SK-N-SH (cell line): ENCODE measurements at regions not wholly inside any gene's neighbourhood (a gene's known extent, or its start where the extent isn't known, plus 50 kb on each side); places are given as distances from the start of the nearest gene placed in this dataset.

Source experiments
- CTCF ChIA-PET: fragments of 300-600, 350-600 bp; formaldehyde crosslinking; extraction: SDS; loops from one replicate; lab custom pipeline; 2021; lab: Yijun Ruan, JAX
- POLR2A ChIA-PET: fragments of 350-600 bp; sonication (Branson Sonifier 250); formaldehyde crosslinking; extraction: SDS; loops from one replicate; lab custom pipeline; 2020; ENCODE audit warnings: antibody characterized with exemption, inconsistent platforms; lab: Yijun Ruan, JAX
- DNase-seq: peaks from one replicate; pipeline ENCODE4 v3.0.0; 2012
- H2AFZ ChIP-seq: fragments of 200-600 bp; sonication (generic); 2 replicates; pipeline ENCODE4 v1.8.1; 2016; ENCODE audit warnings: antibody characterized with exemption, mild to moderate bottlenecking, low read depth
- H3F3A ChIP-seq: fragments of 200-600 bp; sonication (generic); replicated peaks from 2 replicates; pipeline ENCODE3; 2016; ENCODE audit warnings: antibody characterized with exemption, mild to moderate bottlenecking; ENCODE audit not compliant: insufficient read depth
- H3K27ac ChIP-seq, 2 experiments: fragments of 200-500 bp in 1 of 2; fragments of 200-600 bp in 1 of 2; sonication (Bioruptor generic) in 1 of 2; sonication (generic), shearing (Covaris generic) in 1 of 2; 2 replicates each; pipeline versions ENCODE4 v1.5.1 to v1.6.1; 2014 to 2016; ENCODE audit warnings: low read depth in 2 of 2, inconsistent platforms in 1 of 2, low read length in 1 of 2, mild to moderate bottlenecking in 1 of 2, mixed read lengths in 1 of 2
- H3K27me3 ChIP-seq: fragments of 200-600 bp; sonication (generic), shearing (Covaris generic); 2 replicates; pipeline ENCODE4 v1.6.1; 2016; ENCODE audit warnings: mixed run types; ENCODE audit not compliant: insufficient read depth
- H3K36me3 ChIP-seq, 2 experiments: fragments of 200-500 bp in 1 of 2; fragments of 200-600 bp in 1 of 2; sonication (Bioruptor generic) in 1 of 2; sonication (generic) in 1 of 2; replicated peaks in 1 of 2; 2 replicates each; pipeline versions ENCODE3 to v1.5.1; 2014 to 2016; ENCODE audit warnings: low read length in 1 of 2, mild to moderate bottlenecking in 1 of 2; ENCODE audit not compliant: insufficient read depth in 2 of 2, control insufficient read depth in 1 of 2
- H3K4me1 ChIP-seq, 2 experiments: fragments of 200-500 bp in 1 of 2; fragments of 200-600 bp in 1 of 2; sonication (Bioruptor generic) in 1 of 2; sonication (generic), shearing (Covaris generic) in 1 of 2; 2 replicates each; pipeline versions ENCODE4 v1.5.1 to v1.6.1; 2014 to 2016; ENCODE audit warnings: low read depth in 1 of 2, low read length in 1 of 2, mixed run types in 1 of 2; ENCODE audit not compliant: insufficient read depth in 2 of 2, control insufficient read depth in 1 of 2
- H3K4me2 ChIP-seq: fragments of 200-600 bp; sonication (generic), shearing (Covaris generic); 2 replicates; pipeline ENCODE4 v1.6.1; 2017; ENCODE audit warnings: mixed run types
- H3K4me3 ChIP-seq, 2 experiments: fragments of 200-500 bp in 1 of 2; fragments of 200-600 bp in 1 of 2; sonication (Bioruptor generic) in 1 of 2; sonication (generic), shearing (Covaris generic) in 1 of 2; 2 replicates each; pipeline versions ENCODE4 v1.5.1 to v1.8.1; 2014 to 2016; ENCODE audit warnings: low read depth in 2 of 2, inconsistent platforms in 1 of 2, low read length in 1 of 2, mild to moderate bottlenecking in 1 of 2, mixed read lengths in 1 of 2, moderate library complexity in 1 of 2
- H3K79me2 ChIP-seq: fragments of 200-600 bp; sonication (generic); 2 replicates; pipeline ENCODE4 v1.8.1; 2017; ENCODE audit warnings: mild to moderate bottlenecking; ENCODE audit not compliant: insufficient read depth
- H3K9ac ChIP-seq: fragments of 200-600 bp; sonication (generic); 2 replicates; pipeline ENCODE4 v1.6.1; 2017; ENCODE audit warnings: mixed run types
- H3K9me2 ChIP-seq: fragments of 200-600 bp; sonication (generic); 2 replicates; pipeline ENCODE4 v1.6.1; 2017; ENCODE audit warnings: mixed run types
- H3K9me3 ChIP-seq: fragments of 200-600 bp; sonication (generic); 2 replicates; pipeline ENCODE4 v1.6.1; 2017; ENCODE audit warnings: mixed run types, mild to moderate bottlenecking, moderate library complexity
- H4K20me1 ChIP-seq: fragments of 200-600 bp; sonication (generic); 2 replicates; pipeline ENCODE4 v1.6.1; 2017; ENCODE audit warnings: mild to moderate bottlenecking, mixed run types; ENCODE audit not compliant: insufficient read depth
- ELF1 ChIP-seq: IDR thresholded peaks from 2 replicates; pipeline ENCODE4 v1.4.0; 2012
- EP300 ChIP-seq, 2 experiments: IDR thresholded peaks; 2 replicates each; pipeline versions ENCODE4 v1.4.0 to v1.6.1; 2012; ENCODE audit warnings: borderline replicate concordance in 1 of 2, low read depth in 1 of 2, low read length in 1 of 2
- EZH2phosphoT487 ChIP-seq: fragments of 200-600 bp; sonication (generic); IDR thresholded peaks from 2 replicates; pipeline ENCODE4 v1.6.1; 2017; ENCODE audit warnings: low read depth, mixed run types, mild to moderate bottlenecking, antibody characterized with exemption, moderate library complexity, borderline replicate concordance
- FOSL2 ChIP-seq: IDR thresholded peaks from 2 replicates; pipeline ENCODE4 v1.4.0; 2012; ENCODE audit warnings: low read depth, mild to moderate bottlenecking, moderate library complexity, borderline replicate concordance
- GABPA ChIP-seq: IDR thresholded peaks from 2 replicates; pipeline ENCODE4 v1.4.0; 2012; ENCODE audit warnings: low read depth, mild to moderate bottlenecking
- MAX ChIP-seq: IDR thresholded peaks from 2 replicates; pipeline ENCODE4 v1.4.0; 2012; ENCODE audit warnings: low read depth
- MEF2A ChIP-seq: IDR thresholded peaks from 2 replicates; pipeline ENCODE4 v1.4.0; 2012; ENCODE audit warnings: low read depth, borderline replicate concordance
- MXI1 ChIP-seq: IDR thresholded peaks from 2 replicates; pipeline ENCODE4 v1.6.1; 2012; ENCODE audit warnings: mild to moderate bottlenecking, low read depth, low read length, improper control_type of control experiment
- NRF1 ChIP-seq: IDR thresholded peaks from 2 replicates; pipeline ENCODE4 v1.6.1; 2012; ENCODE audit warnings: low read depth, mild to moderate bottlenecking, low read length
- POLR2AphosphoS5 ChIP-seq: IDR thresholded peaks from 2 replicates; pipeline ENCODE4 v1.6.1; 2012; ENCODE audit warnings: low read depth, low read length
- RCOR1 ChIP-seq: fragments of 150-350 bp; IDR thresholded peaks from 2 replicates; pipeline ENCODE4 v1.6.1; 2017; ENCODE audit warnings: antibody characterized with exemption, low read length
- RXRA ChIP-seq: IDR thresholded peaks from 2 replicates; pipeline ENCODE4 v1.4.0; 2012; ENCODE audit warnings: low read depth, mild to moderate bottlenecking, borderline replicate concordance
- SMC3 ChIP-seq: IDR thresholded peaks from 2 replicates; pipeline ENCODE4 v1.6.1; 2012; ENCODE audit warnings: low read depth, low read length, improper control_type of control experiment
- USF1 ChIP-seq: IDR thresholded peaks from 2 replicates; pipeline ENCODE4 v1.4.0; 2012; ENCODE audit warnings: low read depth, borderline replicate concordance
- YY1 ChIP-seq: IDR thresholded peaks from 2 replicates; pipeline ENCODE4 v1.4.0; 2012; ENCODE audit warnings: low read depth, mild to moderate bottlenecking
- WGBS: methylation state at CpG from one replicate; pipeline ENCODE4 v1.1.6; 2017; ENCODE audit warnings: low lambda C conversion rate; 5-methylcytosine and 5-hydroxymethylcytosine counted together
- TF ChIP-seq, protein P1 (sequence below): fragments of 150-350 bp; IDR thresholded peaks from 2 replicates; pipeline ENCODE4 v1.6.1; 2017; ENCODE audit warnings: antibody characterized with exemption, low read length, low read depth, borderline replicate concordance
- TF ChIP-seq, protein P2 (sequence below): IDR thresholded peaks from 2 replicates; pipeline ENCODE4; 2012
- TF ChIP-seq, protein P3 (sequence below): fragments of 200-600 bp; sonication (generic); IDR thresholded peaks from 2 replicates; pipeline ENCODE4 v1.6.1; 2017; ENCODE audit warnings: antibody characterized with exemption, mild to moderate bottlenecking, moderate library complexity
- TF ChIP-seq, protein P4 (sequence below): IDR thresholded peaks from 2 replicates; pipeline ENCODE4 v1.4.0; 2012; ENCODE audit warnings: low read depth, borderline replicate concordance

DNA sequence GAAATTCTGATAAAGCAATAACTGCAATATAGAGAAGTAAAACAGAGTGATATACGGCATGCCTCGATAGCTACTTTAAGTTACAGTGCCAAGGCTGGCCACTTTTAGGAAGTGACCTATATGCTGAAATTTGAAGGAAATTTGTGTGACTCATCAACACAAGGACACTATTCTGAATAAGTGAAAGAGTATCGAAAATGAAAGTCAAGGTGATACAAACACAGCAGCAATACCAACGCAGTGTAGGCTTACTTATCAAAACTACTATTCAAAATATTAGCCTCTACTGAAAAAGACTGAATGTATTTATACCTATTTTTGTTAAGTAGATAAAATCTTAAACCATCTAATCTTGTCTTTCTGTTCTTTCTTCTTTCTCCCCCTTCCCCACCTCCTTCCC is 459.9 kb upstream of the GNPDA2 start:
- H3K36me3 ChIP-seq, result no peaks in the 10 kb centered on the region
- H3K9ac ChIP-seq, result no peak overlapping the region
- no peaks in the 10 kb centered on the region for H4K20me1 ChIP-seq
- DNase-seq, result no peak
- TF ChIP-seq POLR2AphosphoS5 (no peak), RCOR1 (no peak), NRF1 (no peak), USF1 (no peak), ELF1 (no peak), MEF2A (no peak), EP300 (IDR thresholded peaks at IDR 0.05; ENCODE audit: borderline replicate concordance in 1 of 2, low read depth in 1 of 2, low read length in 1 of 2) (no peak), MXI1 (no peak), YY1 (no peak), SMC3 (no peak), RXRA (no peak), FOSL2 (no peak), GABPA (no peak), EZH2phosphoT487 (no peak), MAX (no peak)
- TF ChIP-seq, protein P1, sequence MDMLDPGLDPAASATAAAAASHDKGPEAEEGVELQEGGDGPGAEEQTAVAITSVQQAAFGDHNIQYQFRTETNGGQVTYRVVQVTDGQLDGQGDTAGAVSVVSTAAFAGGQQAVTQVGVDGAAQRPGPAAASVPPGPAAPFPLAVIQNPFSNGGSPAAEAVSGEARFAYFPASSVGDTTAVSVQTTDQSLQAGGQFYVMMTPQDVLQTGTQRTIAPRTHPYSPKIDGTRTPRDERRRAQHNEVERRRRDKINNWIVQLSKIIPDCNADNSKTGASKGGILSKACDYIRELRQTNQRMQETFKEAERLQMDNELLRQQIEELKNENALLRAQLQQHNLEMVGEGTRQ, result no peak
- TF ChIP-seq, protein P2, sequence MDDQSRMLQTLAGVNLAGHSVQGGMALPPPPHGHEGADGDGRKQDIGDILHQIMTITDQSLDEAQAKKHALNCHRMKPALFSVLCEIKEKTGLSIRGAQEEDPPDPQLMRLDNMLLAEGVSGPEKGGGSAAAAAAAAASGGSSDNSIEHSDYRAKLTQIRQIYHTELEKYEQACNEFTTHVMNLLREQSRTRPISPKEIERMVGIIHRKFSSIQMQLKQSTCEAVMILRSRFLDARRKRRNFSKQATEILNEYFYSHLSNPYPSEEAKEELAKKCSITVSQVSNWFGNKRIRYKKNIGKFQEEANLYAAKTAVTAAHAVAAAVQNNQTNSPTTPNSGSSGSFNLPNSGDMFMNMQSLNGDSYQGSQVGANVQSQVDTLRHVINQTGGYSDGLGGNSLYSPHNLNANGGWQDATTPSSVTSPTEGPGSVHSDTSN, result no peak
- TF ChIP-seq, protein P3, sequence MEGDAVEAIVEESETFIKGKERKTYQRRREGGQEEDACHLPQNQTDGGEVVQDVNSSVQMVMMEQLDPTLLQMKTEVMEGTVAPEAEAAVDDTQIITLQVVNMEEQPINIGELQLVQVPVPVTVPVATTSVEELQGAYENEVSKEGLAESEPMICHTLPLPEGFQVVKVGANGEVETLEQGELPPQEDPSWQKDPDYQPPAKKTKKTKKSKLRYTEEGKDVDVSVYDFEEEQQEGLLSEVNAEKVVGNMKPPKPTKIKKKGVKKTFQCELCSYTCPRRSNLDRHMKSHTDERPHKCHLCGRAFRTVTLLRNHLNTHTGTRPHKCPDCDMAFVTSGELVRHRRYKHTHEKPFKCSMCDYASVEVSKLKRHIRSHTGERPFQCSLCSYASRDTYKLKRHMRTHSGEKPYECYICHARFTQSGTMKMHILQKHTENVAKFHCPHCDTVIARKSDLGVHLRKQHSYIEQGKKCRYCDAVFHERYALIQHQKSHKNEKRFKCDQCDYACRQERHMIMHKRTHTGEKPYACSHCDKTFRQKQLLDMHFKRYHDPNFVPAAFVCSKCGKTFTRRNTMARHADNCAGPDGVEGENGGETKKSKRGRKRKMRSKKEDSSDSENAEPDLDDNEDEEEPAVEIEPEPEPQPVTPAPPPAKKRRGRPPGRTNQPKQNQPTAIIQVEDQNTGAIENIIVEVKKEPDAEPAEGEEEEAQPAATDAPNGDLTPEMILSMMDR, result no peak
- TF ChIP-seq, protein P4, sequence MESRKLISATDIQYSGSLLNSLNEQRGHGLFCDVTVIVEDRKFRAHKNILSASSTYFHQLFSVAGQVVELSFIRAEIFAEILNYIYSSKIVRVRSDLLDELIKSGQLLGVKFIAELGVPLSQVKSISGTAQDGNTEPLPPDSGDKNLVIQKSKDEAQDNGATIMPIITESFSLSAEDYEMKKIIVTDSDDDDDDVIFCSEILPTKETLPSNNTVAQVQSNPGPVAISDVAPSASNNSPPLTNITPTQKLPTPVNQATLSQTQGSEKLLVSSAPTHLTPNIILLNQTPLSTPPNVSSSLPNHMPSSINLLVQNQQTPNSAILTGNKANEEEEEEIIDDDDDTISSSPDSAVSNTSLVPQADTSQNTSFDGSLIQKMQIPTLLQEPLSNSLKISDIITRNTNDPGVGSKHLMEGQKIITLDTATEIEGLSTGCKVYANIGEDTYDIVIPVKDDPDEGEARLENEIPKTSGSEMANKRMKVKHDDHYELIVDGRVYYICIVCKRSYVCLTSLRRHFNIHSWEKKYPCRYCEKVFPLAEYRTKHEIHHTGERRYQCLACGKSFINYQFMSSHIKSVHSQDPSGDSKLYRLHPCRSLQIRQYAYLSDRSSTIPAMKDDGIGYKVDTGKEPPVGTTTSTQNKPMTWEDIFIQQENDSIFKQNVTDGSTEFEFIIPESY, result no peak
- no peaks in the 10 kb centered on the region for H3K27me3 ChIP-seq
- no peaks in the 10 kb centered on the region for H3K79me2 ChIP-seq
- 42% methylated on average over 4 of the region's 4 CpGs for WGBS
- CTCF ChIA-PET, result no interaction called here
- H3K9me2 ChIP-seq, result 0 out of 2 replicates have a peak, but pooled peaks cover 2% of the 10 kb centered on the region
- no peak overlapping the region; the same call in 1 of the 2 replicates for H2AFZ ChIP-seq
- H3K4me2 ChIP-seq, result no peak overlapping the region
- no peaks in the 10 kb centered on the region for H3K4me1 ChIP-seq
- H3F3A ChIP-seq, result no peaks in the 10 kb centered on the region
- H3K4me3 ChIP-seq, result no peak overlapping the region
- no peaks in the 10 kb centered on the region for H3K9me3 ChIP-seq
- POLR2A ChIA-PET, result no interaction called here
- H3K27ac ChIP-seq, result no peak overlapping the region
